Gastroesophageal sphincter (tissue), 3 donors: ENCODE measurements at regions not wholly inside any gene's neighbourhood (a gene's known extent, or its start where the extent isn't known, plus 50 kb on each side); places are given as distances from the start of the nearest gene placed in this dataset.

Source experiments
- CTCF ChIP-seq, 4 experiments: fragments of 200-600 bp in 2 of 4; fragments of 450-650 bp in 2 of 4; sonication (generic) in 1 of 4; IDR thresholded peaks; one replicate each; pipeline ENCODE4 v1.5.1; 2017 to 2019; ENCODE audit warnings: antibody characterized with exemption in 4 of 4, mild to moderate bottlenecking in 2 of 4, moderate library complexity in 2 of 4
- EP300 ChIP-seq: sonication (generic); formaldehyde crosslinking; IDR thresholded peaks from one replicate; pipeline ENCODE4 v1.6.1; 2017; ENCODE audit warnings: antibody characterized with exemption, mild to moderate bottlenecking

GRCh38 chr9:79308012-79308411, 263.8 kb upstream of the TLE4 start:
- TF ChIP-seq CTCF (IDR thresholded peaks at IDR 0.05) (no peak), EP300 (no peak)
